LHCN-M2 (cell line): ENCODE measurements at regions not wholly inside any gene's neighbourhood (a gene's known extent, or its start where the extent isn't known, plus 50 kb on each side); places are given as distances from the start of the nearest gene placed in this dataset.

Experiments used
- DNase-seq: peaks from one replicate; pipeline ENCODE4 v3.0.0-alpha.2; 2012; ENCODE audit warnings: low read depth

DNA sequence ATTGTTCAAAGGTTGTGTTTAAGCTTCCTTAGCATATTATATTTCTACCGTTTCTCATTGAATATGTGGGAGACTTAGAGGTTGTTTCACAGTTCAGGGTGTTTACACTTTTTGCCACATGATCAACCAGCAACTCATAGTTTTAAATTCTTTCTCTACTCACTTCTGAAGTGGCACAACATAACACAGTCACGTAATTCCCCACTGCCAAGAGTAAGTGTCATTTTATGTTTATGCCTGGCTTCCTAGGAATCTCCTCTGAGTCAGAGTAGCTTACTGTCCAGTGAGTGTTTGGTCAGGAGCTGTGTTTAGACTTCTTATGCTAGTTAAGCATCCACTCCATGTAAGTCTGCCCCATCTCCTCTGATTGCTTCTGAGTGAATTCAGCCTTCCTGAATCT is 520.8 kb upstream of the KIRREL3 start:
- peak; percentile 19 for DNase-seq

DNA sequence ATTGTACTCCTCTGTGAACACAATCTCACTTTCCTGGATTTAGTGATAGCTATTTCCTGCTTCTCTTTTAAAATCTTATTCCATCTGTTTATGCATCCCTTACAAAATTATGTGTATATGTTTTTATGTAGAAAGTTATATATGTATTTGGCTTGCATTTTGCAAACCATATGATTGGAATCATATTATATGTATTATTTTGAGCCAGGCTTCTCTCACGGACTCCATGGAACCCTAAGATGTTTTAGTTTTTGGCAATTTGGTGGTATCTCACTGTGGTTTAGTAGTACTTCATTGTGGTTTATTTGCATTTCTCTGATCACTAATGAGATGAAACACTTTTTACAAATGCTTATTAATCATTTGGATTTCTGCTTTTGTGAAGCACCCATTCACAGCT is 507.3 kb upstream of the KIRREL3 start:
- DNase-seq = no peak

DNA sequence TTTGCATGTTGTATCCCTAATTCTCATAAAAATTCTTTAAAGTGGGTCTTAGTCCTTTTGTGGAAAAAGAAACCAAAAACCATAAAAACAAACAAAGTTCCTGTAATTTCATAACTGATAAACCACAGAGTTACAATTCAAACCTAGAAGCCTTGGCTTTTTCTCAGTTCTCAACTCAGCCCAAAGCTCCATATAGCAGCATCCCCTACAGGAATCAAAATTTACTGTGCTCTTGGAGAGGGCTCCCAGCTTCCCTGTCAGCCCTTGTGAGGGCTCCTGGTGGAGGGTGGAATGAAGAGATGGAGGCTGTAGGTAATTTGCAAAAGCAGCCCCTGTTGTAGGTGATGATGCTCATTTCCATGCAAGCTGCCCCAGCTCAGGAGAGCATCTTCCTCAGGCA is 506.1 kb upstream of the KIRREL3 start:
- DNase-seq = no peak

DNA sequence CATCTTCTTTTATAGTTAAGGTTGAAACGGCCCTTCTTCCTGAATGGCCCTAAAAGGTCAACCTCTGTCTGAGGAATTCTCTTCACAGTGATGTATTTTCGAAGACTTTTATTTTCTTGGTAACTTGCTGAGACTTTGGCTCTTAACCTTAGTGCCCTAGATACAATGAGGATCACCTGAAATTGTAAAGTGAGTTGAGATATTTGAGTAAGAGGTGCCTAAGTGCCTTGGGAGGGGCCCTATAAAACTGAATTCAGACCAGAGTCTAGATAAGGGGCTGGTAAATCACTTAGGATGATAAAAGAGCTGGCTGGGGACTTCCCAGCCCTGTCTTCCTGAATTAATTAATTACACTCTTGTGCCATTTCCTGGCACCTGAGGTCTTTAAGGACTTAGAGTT is 505.6 kb upstream of the KIRREL3 start:
- no peak for DNase-seq

DNA sequence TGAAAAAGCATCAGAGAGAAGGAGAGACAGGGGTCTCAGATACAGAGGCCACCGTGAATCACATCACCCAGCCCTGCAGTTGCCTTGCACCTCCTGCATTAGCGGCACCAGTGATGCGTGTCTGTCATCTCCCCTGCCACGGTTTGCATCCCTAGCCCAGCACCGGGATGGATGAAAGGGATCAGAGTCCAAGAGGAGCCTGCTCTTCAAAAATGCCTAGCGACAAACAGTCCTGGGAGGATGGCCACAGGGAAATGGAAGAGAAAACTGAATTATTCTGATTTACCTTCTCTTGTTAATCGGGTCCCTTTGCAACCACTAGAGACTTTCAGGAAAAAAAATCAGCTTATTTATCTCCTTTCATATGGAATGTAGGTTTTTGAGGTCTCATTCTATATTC is 495.6 kb upstream of the KIRREL3 start:
- DNase-seq = no peak

DNA sequence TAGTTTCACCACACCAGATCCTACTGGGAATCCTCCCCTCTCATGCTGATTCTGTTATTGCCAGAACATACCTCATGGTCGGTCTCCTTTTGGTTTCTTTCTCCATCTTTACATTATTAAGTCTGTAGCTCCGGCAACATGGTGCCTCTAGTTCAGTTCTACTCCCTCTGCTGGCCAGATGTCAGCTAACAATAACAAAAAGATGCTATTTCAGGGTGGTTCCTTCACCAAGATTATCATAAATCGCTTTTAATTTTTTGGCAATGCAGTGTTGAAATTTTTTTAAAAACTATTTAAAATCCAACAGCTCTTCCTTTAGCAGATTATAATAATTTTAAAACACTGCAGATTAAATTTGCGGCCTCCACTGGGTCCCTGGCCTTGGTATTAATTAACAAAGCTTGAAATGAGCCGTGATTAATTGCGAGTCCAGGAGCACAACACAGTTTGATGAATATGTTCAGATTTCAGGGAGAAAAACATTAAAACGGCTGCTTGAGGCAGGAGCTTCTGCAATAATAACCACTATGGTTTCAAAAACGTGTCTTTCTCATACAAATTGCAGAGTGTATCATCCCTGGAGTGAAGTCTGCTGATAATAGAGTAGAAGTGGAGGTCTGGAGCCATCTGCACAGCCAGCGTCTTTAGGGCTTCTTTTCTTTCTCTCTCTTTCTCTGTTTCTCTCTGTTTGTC is 492.9 kb upstream of the KIRREL3 start:
- DNase-seq = peak; percentile 6

DNA sequence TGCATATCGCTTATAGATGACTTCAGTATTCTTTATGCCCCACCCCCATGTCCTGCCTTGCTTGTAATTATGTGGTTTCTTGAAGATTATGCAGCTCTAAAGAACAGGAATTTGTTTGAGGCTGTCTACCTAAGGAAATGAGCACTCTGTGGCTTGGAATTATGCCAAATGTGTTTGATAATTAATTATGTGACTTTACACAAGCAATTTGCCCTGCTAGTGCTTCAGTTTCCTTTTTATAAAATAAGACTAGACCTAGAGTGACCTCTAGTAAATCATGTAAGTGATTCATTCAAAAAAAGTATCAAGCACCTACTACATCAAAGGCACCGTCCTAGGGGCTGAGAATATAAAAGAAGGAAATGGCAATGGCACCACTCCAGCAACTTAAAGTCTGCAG is 491.5 kb upstream of the KIRREL3 start:
- DNase-seq = no peak

DNA sequence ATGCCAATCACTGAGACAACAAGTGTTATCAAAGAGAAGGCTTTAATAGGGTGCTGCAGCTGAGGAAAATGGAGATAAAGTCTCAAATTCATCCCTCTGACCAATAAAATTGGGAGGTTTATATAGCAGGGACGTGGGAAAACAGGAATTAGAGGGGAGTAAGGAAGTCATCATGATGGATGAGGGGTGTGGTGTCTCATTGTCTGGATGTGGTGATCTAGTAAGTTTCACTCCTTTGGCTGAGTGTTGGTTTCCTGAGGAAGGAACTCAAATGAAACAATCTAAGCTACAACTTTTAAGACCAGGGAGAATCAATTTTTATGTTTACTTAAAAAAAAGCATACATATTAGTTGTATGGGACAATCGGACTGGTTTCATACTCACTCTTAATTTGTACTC is 491.0 kb upstream of the KIRREL3 start:
- no peak for DNase-seq

DNA sequence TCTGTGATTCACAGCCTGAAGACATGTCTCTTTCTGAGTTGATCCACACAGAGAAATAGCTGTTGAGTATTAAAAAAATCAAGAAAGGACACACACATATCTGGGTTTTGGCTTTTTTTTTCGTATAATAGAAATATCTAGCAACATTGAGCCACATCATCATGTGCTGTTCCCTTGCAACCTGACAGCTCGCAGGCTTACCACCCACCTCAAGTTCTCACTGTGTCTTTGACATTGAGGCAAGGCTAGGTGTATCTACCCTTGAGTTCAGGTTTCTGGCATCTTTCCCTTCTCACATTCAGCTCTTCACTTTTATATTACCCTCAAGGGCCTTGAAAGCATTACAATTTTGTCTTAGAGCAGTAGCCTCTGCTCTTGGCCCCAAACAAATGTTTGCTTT is 490.3 kb upstream of the KIRREL3 start:
- no peak for DNase-seq

DNA sequence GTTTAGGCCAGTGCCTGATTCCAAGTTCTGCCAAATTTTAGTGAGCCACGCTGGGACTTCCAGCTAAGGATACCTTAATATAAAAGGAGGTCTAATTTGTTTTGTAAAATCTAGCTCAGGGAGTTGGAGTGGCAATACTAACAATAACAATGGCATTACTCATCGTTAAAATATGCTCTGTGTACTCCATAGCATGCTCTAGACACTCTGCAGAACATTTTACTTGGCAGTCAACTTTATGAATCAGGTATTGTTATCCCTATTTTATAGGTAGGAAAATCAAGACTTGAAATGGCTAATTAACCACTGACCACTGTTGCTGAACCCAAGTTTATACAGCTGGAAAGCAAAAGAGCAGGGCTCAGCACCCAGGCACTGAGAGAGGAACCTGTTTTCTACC is 485.0 kb upstream of the KIRREL3 start:
- DNase-seq = peak; percentile 13

DNA sequence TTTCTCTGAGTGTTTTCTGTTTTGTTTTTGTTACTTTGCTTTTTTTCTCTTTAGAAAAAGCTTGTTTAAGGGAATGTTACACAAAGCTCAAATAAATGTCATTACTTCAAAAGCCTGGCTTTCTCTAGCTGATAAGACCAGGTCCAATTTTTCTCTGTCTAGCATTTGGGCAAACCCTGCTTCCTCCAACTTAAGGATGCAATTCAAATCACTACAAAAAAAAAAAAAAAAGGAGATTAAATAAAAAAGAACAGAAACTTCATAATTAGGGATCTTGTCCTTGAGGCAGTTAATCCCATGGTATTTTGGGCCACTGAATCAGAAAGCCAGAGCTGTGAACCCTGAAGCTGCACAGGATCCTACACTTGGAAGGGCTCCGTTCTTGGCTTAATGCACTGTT is 480.8 kb upstream of the KIRREL3 start:
- no peak for DNase-seq

DNA sequence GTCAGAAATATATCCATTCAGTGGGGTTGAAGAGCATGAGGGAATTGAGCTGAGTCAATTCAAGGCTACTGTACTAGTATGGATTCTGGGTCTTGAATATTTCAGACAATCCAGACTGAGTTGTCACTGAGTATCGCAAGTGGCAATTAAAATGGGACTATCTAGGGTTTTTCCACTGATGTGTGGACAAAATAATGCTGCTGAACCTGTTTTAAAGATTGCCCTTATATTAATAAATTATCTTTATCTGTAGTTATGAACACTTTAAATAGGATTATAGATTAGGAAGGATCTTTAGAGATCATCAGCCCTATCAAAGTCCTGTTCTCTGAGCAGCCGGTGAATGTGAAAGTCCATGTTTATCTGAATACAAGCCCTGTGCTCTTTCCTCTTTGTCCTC is 478.3 kb upstream of the KIRREL3 start:
- no peak for DNase-seq

DNA sequence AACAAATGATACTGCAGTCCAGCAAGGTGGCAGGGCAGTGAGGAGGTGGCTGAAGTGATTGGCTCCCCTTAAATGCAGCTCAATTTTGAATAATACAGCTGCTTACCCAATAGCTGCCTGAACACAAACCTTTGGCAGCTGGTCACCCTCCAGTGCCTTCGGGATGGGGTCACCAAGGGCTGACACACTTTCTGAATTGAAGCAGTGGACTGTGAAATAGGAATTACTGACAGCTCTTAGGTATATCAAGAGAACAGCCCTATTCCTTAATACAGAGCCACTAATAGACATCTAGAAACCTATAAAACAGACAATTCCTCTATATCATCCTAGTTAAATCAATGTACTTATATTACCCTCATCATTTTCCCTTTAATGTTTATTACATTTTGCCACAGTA is 474.2 kb upstream of the KIRREL3 start:
- DNase-seq = no peak

DNA sequence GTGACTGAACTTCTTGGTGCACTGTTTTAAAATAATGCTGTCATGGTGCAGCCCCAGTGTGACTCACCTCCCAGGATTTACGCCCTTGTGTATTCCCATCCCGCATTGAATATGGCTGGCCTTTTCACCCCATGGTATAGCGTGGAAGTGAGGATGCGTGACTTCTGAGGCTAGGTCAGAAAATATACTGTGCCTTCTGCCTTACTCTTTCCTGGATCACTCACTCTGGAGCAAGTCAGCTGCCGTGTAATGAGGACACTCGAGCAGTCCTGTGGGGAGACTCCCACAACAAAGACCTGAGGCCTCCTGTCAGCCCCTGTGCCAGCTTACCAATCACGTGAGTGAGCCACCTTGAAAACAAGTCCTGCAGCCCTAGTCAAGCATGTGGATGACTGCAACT is 471.9 kb upstream of the KIRREL3 start:
- DNase-seq = no peak

DNA sequence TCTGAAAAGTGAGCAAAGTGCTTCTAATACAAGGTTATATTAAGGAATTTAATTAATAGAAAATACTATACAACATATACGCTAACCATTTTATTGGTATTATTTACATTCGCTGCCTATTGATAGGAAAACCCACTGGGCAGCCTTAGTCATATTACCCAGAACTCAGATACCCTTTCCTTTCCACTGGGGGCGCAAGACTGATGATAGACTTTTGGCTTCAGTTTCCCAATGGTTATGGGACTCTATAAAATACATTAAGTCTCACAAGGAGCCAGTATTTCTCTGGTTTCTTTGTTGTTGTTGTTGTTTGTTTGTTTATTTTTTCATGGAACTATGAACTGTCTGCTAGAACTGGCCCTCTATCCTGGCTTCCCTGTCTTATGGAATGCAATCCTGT is 471.1 kb upstream of the KIRREL3 start:
- DNase-seq = no peak

DNA sequence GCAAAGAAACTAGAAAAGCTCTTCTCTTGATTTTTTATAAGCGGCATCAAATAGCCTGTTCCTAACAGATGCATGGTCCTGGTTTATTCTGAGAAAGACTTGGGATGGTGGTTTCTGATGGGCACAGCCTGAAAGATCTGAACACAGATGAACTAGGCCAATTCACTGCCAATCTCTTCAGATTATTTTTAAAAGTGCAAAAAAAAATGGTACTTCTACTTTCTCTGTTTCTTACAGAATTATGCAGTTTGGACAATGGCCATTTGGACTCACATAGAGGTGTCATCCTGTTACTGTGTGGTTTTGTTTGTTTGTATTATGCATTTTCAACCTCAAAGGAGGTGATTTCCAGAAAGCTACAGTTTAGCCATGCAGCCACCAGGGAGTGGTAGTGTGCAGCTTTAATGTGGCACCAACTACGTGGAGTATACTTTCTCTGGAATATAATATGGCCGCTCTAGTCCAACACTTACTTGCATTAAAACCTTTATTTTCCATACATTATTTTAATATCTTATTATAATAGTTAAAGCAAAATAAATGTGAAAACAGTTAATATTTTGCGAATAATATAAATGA is 469.8 kb upstream of the KIRREL3 start:
- peak; percentile 31 for DNase-seq

DNA sequence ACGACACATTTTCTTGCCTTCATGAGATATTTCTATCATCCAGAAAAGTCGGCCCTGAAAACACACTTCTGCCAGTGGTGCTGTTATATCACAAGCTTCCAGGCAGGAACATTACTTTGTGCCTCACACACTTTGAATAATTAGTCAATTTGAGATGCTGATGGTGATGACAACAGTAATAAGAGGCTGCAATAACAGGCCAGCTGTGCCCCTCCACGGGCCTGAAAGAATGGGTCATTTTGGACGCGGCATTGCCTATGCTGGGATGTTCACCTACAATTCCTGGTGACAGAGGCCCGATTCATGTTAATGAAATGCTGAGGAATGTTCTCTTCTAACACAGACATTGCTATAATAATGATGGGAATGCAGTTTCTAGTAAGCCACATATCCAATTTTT is 463.8 kb upstream of the KIRREL3 start:
- no peak for DNase-seq

DNA sequence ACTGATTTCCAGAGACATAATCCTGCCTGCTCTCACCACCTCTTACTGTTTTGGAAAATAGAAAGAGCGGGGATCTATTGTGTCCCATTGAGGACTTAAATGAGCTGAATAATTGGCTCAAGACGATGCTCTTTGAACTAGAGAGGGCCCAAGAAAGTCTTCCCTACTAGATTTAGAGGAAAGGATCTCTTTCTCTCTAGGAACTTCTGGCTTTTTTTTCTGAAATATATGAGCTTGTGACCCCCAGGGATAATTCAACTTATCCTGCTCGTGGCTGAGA is 461.4 kb upstream of the KIRREL3 start:
- no peak for DNase-seq

DNA sequence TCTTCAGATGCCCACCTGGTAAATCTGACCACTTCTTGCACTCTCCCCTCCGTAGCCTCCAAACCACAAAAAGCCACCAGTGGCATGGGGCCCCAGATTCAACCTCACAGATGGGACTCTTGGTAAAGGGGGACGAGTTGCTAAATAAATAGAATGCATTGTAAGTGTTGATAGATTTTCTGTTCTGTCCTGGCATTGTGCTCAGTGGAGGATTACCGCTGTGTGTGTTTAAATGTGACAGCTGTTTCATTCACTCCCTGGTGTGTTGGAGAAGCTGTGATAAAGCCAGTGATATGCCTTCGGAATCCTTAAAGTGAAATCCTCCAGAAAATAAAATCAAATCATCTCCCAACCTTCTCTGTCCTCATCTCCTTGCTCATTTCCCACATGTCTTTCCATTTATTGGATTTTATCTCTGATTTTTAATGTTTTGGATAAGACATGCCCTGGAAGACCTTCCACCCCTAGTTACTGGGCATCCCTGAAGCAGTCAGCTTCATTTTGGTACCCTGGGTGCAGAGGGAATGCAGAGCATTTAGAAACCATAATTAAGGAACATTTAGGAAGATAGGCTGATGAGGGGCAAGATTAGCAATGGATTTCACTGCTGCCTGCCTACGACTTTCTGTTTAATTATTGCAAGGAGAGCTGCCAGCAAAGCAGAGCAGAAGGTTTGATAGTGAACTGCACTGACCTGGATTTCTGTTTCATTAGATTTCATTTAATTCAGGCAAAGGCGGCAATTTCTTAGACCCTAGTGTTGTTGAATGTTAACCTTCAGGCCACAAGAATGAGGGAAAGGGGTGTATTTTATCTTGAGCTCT is 460.9 kb upstream of the KIRREL3 start:
- DNase-seq = no peak

DNA sequence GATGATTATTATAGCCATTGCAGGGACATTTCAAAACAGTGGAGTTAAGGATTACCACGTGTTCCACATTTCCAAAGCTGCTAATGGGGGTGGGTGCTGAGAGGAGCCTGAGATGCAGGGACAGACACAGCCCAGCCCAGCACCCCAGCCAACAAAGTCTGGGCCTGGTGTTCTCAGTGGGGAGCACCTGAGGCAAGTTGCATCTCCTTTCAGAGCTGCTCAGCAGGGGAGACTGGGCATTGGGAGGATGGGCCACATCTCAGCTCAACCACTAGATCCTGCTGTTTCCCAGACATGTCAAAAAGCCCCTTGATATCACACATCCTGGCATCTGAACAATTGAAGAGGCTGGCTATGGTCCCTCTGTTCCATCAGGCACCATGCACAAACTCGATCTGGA is 458.0 kb upstream of the KIRREL3 start:
- no peak for DNase-seq

DNA sequence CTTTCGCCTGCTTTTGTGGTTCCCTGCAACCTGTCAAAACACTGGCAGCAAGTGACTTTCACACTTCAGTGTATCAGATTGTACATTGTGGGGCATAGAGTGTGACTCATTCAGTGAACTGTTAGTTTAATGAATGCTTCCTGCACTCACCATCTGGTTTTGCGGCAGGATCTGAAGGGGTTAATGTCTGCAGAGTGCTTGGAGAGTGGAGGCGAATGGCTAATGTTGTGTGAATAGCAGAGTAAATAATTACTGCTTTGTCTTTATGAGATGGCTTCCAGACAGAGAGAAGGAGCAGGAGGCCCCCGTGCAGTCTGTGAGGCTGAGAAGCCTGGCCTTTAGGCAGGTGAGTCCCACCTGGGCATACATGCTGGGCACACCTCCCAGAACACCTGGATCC is 454.3 kb upstream of the KIRREL3 start:
- no peak for DNase-seq

DNA sequence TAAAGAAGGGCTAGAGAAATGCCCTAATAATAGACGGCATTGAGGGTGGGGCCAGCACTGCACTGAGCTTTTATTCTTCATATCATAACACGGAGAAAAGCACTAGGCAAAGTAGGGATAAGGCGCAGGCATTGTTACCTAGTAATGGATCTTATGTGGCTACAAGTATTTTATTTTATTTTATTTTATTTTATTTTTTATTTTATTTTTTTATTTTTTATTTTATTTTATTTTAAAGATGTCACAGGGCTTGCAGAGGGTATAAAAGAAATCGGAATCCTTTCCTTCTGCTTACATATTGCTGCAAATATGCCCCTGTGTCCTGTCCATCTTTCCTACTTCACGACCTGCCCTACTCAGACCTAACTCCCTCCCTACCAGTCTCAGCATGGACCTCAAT is 452.0 kb upstream of the KIRREL3 start:
- no peak for DNase-seq

DNA sequence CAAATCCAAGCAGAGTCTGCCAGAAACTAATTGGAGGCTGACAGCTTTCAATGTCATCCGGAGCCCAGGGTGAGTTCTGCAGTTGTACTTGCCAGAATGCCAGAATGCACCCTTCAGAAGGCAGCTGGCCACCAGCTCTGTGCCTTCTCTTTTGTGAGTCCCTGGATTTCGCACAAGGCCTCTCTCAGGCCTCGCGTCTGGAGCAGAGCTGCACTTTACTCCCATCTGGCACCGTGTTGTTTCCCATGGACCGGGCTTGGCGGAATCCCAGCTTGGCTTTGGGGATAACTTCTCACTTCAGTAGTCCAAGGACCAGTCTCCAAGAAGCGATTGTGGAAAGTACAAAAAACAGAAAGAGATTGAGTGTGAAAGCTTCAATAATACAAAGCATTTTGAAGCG is 451.3 kb upstream of the KIRREL3 start:
- DNase-seq = no peak
